ENCODE measurements at regions not wholly inside any gene's neighbourhood (a gene's known extent, or its start where the extent isn't known, plus 50 kb on each side); places are given as distances from the start of the nearest gene placed in this dataset.

GRCh38 chr2:58812771-58813344 lies 571.7 kb upstream of the FANCL start:
- no peak for TF ChIP-seq CTCF (IDR thresholded peaks at IDR 0.05; ENCODE audit: insufficient read depth, low read length, poor library complexity, severe bottlenecking)
- TF ChIP-seq EZH2phosphoT487 (conservative IDR thresholded peaks at IDR 0.05; ENCODE audit: low read length): no peak
